HepG2 (cell line): ENCODE measurements at regions not wholly inside any gene's neighbourhood (a gene's known extent, or its start where the extent isn't known, plus 50 kb on each side); places are given as distances from the start of the nearest gene placed in this dataset.
A peak's percentile ranks its signal among the peaks of the same experiment; 100 is the strongest.

ENCODE experiments used
- BHLHE40 ChIP-seq: IDR thresholded peaks from 2 replicates; pipeline ENCODE4 v1.6.1; 2011; ENCODE audit warnings: low read length, improper control_type of control experiment
- ELF4 ChIP-seq: sonication (generic); formaldehyde crosslinking; IDR thresholded peaks from 2 replicates; pipeline ENCODE4 v1.5.0; 2020; ENCODE audit warnings: missing genetic modification reagents, mild to moderate bottlenecking, moderate library complexity, borderline replicate concordance
- KLF12 ChIP-seq: sonication (generic); formaldehyde crosslinking; IDR thresholded peaks from 2 replicates; pipeline ENCODE4 v1.4.0; 2020; ENCODE audit warnings: missing genetic modification reagents, borderline replicate concordance
- NBN ChIP-seq: fragments of 450-650 bp; conservative IDR thresholded peaks from 2 replicates; pipeline ENCODE4 v1.6.1; 2017
- NFIC ChIP-seq: IDR thresholded peaks from 2 replicates; pipeline ENCODE4 v1.6.1; 2012; ENCODE audit warnings: mild to moderate bottlenecking, low read length, inconsistent platforms
- RELA ChIP-seq: sonication (generic); formaldehyde crosslinking; IDR thresholded peaks from 2 replicates; pipeline ENCODE4 v1.4.0; 2020; ENCODE audit warnings: missing genetic modification reagents
- REXO4 ChIP-seq: sonication (generic); formaldehyde crosslinking; IDR thresholded peaks from 2 replicates; pipeline ENCODE4 v1.8.0; 2022; ENCODE audit warnings: missing genetic modification reagents, mild to moderate bottlenecking, borderline replicate concordance
- ZBTB7B ChIP-seq: sonication (generic); formaldehyde crosslinking; IDR thresholded peaks from 2 replicates; pipeline ENCODE4 v1.4.0; 2020; ENCODE audit warnings: missing genetic modification reagents
- ZNF207 ChIP-seq: fragments of 450-650 bp; IDR thresholded peaks from 2 replicates; pipeline ENCODE4 v1.6.1; 2016; ENCODE audit warnings: antibody characterized with exemption, borderline replicate concordance
- ZNF281 ChIP-seq: sonication (generic); formaldehyde crosslinking; IDR thresholded peaks from 2 replicates; pipeline ENCODE4 v1.4.0; 2020; ENCODE audit warnings: missing genetic modification reagents, borderline replicate concordance
- ZNF556 ChIP-seq: sonication (generic); formaldehyde crosslinking; IDR thresholded peaks from 2 replicates; pipeline ENCODE4 v1.4.0; 2020; ENCODE audit warnings: mild to moderate bottlenecking, missing genetic modification reagents, borderline replicate concordance
- ZNF570 ChIP-seq: sonication (generic); formaldehyde crosslinking; IDR thresholded peaks from 2 replicates; pipeline ENCODE4 v1.4.0; 2020; ENCODE audit warnings: mild to moderate bottlenecking, missing genetic modification reagents, borderline replicate concordance
- TF ChIP-seq, protein P1 (sequence below): sonication (generic); formaldehyde crosslinking; IDR thresholded peaks from 2 replicates; pipeline ENCODE4 v1.5.0; 2020; ENCODE audit warnings: mild to moderate bottlenecking, missing genetic modification reagents, borderline replicate concordance
- TF ChIP-seq, protein P2 (sequence below): sonication (generic); formaldehyde crosslinking; IDR thresholded peaks from 2 replicates; pipeline ENCODE4 v1.5.1; 2020; ENCODE audit warnings: missing genetic modification reagents, mild to moderate bottlenecking, borderline replicate concordance
- TF ChIP-seq, protein P3 (sequence below): sonication (generic); formaldehyde crosslinking; IDR thresholded peaks from 2 replicates; pipeline ENCODE4 v1.8.0; 2022; ENCODE audit warnings: missing genetic modification reagents, low read depth, mild to moderate bottlenecking, borderline replicate concordance

DNA sequence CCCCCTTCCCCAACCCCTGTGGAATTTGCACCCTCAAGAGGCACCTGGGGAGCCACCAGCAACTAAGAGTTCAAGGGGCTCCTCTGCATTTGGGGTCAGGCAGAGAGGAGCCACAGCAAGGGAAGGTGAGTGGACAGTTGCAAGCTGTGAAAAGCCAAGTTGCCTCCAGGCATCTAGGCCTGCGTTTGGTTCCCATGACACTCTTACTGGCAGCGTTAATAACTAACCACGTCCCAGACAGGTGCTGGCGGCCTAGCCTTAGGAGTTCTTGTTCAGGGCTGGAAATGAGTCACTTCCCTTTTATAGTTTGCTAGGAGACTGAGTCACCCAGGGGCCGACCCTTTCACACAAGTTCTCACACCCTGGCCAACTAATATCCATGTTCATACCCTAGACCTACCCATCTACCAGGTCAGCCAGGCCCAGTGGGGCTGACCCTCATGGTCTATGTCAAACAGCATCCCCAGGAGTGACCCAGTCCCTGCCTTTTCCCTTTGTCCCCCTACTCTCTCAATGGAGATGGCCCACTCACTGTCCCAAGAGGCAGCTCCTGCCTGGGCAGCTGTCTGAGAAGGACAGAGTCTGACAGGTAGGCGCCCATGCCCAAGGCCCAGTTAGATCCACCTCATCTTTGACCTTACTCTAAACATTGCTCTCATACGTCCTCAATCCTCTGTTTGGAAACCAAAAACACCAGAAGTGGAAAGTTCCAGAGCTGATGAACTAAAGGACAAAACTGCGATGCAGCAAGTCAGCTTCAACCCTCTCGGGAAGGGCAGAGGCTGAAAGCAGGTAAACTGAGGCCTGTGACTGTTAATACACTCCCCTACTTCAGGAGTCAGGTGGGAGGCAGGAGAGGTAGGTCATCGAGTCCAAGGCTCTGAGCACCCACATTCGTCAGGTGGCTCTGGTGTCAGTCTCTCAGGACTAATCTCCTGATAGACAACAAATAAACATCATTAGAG is 300.6 kb downstream of the SOX9 start (continued):
- TF ChIP-seq, protein P1, sequence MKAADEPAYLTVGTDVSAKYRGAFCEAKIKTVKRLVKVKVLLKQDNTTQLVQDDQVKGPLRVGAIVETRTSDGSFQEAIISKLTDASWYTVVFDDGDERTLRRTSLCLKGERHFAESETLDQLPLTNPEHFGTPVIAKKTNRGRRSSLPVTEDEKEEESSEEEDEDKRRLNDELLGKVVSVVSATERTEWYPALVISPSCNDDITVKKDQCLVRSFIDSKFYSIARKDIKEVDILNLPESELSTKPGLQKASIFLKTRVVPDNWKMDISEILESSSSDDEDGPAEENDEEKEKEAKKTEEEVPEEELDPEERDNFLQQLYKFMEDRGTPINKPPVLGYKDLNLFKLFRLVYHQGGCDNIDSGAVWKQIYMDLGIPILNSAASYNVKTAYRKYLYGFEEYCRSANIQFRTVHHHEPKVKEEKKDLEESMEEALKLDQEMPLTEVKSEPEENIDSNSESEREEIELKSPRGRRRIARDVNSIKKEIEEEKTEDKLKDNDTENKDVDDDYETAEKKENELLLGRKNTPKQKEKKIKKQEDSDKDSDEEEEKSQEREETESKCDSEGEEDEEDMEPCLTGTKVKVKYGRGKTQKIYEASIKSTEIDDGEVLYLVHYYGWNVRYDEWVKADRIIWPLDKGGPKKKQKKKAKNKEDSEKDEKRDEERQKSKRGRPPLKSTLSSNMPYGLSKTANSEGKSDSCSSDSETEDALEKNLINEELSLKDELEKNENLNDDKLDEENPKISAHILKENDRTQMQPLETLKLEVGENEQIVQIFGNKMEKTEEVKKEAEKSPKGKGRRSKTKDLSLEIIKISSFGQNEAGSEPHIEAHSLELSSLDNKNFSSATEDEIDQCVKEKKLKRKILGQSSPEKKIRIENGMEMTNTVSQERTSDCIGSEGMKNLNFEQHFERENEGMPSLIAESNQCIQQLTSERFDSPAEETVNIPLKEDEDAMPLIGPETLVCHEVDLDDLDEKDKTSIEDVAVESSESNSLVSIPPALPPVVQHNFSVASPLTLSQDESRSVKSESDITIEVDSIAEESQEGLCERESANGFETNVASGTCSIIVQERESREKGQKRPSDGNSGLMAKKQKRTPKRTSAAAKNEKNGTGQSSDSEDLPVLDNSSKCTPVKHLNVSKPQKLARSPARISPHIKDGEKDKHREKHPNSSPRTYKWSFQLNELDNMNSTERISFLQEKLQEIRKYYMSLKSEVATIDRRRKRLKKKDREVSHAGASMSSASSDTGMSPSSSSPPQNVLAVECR (CRISPR knock-in tag): peak; percentile 52; the same call in 1 of the 2 replicates
- TF ChIP-seq RELA (CRISPR knock-in tag) (no peak), ELF4 (CRISPR knock-in tag) (0 out of 2 replicates have a peak, but pooled peaks have one; percentile 32), BHLHE40 (peak; percentile 52; the same call in 1 of the 2 replicates), KLF12 (no peak), REXO4 (CRISPR knock-in tag) (no peak), ZNF556 (CRISPR knock-in tag) (peak; percentile 56; the same call in 1 of the 2 replicates), NBN (no peak), ZBTB7B (CRISPR knock-in tag) (peak; percentile 71; the same call in 1 of the 2 replicates), ZNF281 (CRISPR knock-in tag) (no peak), ZNF207 (no peak), NFIC (peak; percentile 75), ZNF570 (no peak)
- TF ChIP-seq, protein P2, sequence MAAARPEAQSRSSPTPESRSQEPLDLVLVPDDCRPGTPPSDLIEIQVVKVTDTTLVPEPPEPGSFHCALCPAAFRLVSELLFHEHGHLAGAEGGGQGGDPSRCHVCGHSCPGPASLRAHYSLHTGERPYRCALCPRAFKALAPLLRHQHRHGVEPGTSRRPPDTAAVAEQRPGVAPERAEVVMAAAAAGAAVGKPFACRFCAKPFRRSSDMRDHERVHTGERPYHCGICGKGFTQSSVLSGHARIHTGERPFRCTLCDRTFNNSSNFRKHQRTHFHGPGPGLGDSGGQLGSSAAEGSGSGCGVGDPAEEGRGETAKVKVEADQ (CRISPR knock-in tag): no peak
- TF ChIP-seq, protein P3, sequence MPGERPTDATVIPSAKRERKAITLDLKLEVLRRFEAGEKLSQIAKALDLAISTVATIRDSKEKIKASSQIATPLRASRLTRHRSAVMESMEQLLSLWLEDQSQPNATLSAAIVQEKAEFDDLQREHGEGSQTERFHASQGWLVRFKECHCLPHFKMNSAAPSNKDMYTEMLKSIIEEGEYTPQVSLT: no peak; the same call in 1 of the 2 replicates
